Stimulated activated CD8-positive, alpha-beta memory T cell treated with anti-CD3 and anti-CD28 coated beads, Interleukin-12 subunit alpha, Interleukin-12 subunit beta, amount 100 ng/mL, for 1 hour (primary cell): ENCODE measurements at regions not wholly inside any gene's neighbourhood (a gene's known extent, or its start where the extent isn't known, plus 50 kb on each side); places are given as distances from the start of the nearest gene placed in this dataset.
"Not testable (repeated sequence)": the region's sequence is repeated elsewhere in the genome, so short reads cannot be mapped to it uniquely, and the experiment has no call there.

Source experiments
- DNase-seq: peaks from one replicate; pipeline ENCODE4 v3.0.0-alpha.2; 2020; ENCODE audit warnings: low read depth

GRCh38 chr2:131738996-131739434, 211.3 kb downstream of the CCDC74A start:
- DNase-seq, result not testable (repeated sequence)

- DNase-seq, result no peak
Observed at GRCh38 chr2:131753640-131754561, 226.2 kb downstream of the CCDC74A start.

- no peak for DNase-seq
Observed at GRCh38 chr2:131754929-131755720, 227.4 kb downstream of the CCDC74A start.

- DNase-seq, result no peak
Observed at GRCh38 chr2:131756141-131756907, 228.6 kb downstream of the CCDC74A start.

- not testable (repeated sequence) for DNase-seq
Observed at GRCh38 chr2:131758941-131759340, 231.3 kb downstream of the CCDC74A start.

- DNase-seq, result not testable (repeated sequence)
Observed at GRCh38 chr2:131774955-131775555, 247.4 kb downstream of the CCDC74A start.

GRCh38 chr2:131775903-131776506, 248.3 kb downstream of the CCDC74A start:
- DNase-seq, result not testable (repeated sequence)

GRCh38 chr2:131780446-131780845, 252.8 kb downstream of the CCDC74A start:
- DNase-seq, result not testable (repeated sequence)

- DNase-seq, result no peak
Observed at GRCh38 chr2:131801210-131801744, 273.6 kb downstream of the CCDC74A start.

- DNase-seq, result peak; percentile 51
Observed at GRCh38 chr2:131801745-131802350, 274.2 kb downstream of the CCDC74A start.

GRCh38 chr2:131802351-131802836, 274.7 kb downstream of the CCDC74A start:
- not testable (repeated sequence) for DNase-seq

- DNase-seq, result not testable (repeated sequence)
Observed at GRCh38 chr2:131803237-131803636, 275.5 kb downstream of the CCDC74A start.

- not testable (repeated sequence) for DNase-seq
Observed at GRCh38 chr2:131812605-131813004, 284.9 kb downstream of the CCDC74A start.

- not testable (repeated sequence) for DNase-seq
Observed at GRCh38 chr2:131813378-131813777, 285.7 kb downstream of the CCDC74A start.

- DNase-seq, result not testable (repeated sequence)
Observed at GRCh38 chr2:131818267-131818973, 290.7 kb downstream of the CCDC74A start.

- not testable (repeated sequence) for DNase-seq
Observed at GRCh38 chr2:131822237-131822721, 294.6 kb downstream of the CCDC74A start.

- not testable (repeated sequence) for DNase-seq
Observed at GRCh38 chr2:131823058-131823457, 295.4 kb downstream of the CCDC74A start.

- not testable (repeated sequence) for DNase-seq
Observed at GRCh38 chr2:131824986-131825385, 297.3 kb downstream of the CCDC74A start.

GRCh38 chr2:131827481-131828163, 299.9 kb downstream of the CCDC74A start:
- DNase-seq, result no peak
